Immature natural killer cell (primary cell): ENCODE measurements at regions not wholly inside any gene's neighbourhood (a gene's known extent, or its start where the extent isn't known, plus 50 kb on each side); places are given as distances from the start of the nearest gene placed in this dataset.

ENCODE experiments used
- DNase-seq, 3 donors: peaks; one replicate each; pipeline ENCODE4 v3.0.0; 2022; ENCODE audit warnings: mixed read lengths in 1 of 3
- H3K27ac Mint-ChIP-seq, 6 donors: one replicate each; pipeline ENCODE4 v1.8.0; 2020; ENCODE audit warnings: mixed read lengths in 6 of 6, mild to moderate bottlenecking in 5 of 6, inconsistent platforms in 4 of 6, moderate library complexity in 3 of 6
- H3K27me3 Mint-ChIP-seq, 3 donors: one replicate each; pipeline ENCODE4 v1.8.0; 2020 to 2021; ENCODE audit warnings: low read depth in 3 of 3, mild to moderate bottlenecking in 3 of 3, mixed read lengths in 3 of 3, moderate library complexity in 3 of 3, inconsistent platforms in 1 of 3
- H3K36me3 Mint-ChIP-seq, 3 donors: one replicate each; pipeline ENCODE4 v1.8.0; 2020; ENCODE audit warnings: mixed read lengths in 3 of 3, inconsistent platforms in 2 of 3, mild to moderate bottlenecking in 2 of 3
- H3K4me1 Mint-ChIP-seq, 2 donors: one replicate each; pipeline ENCODE4 v1.8.0; 2020; ENCODE audit warnings: inconsistent platforms in 2 of 2, mild to moderate bottlenecking in 2 of 2, mixed read lengths in 2 of 2, moderate library complexity in 1 of 2
- H3K4me3 Mint-ChIP-seq, 5 donors: one replicate each; pipeline ENCODE4 v1.8.0; 2020; ENCODE audit warnings: mild to moderate bottlenecking in 5 of 5, mixed read lengths in 5 of 5, inconsistent platforms in 3 of 5, moderate library complexity in 3 of 5
- H3K9me3 Mint-ChIP-seq, 6 donors: one replicate each; pipeline ENCODE4 v1.8.0; 2020; ENCODE audit warnings: mild to moderate bottlenecking in 6 of 6, mixed read lengths in 6 of 6, inconsistent platforms in 4 of 6, moderate library complexity in 3 of 6

DNA sequence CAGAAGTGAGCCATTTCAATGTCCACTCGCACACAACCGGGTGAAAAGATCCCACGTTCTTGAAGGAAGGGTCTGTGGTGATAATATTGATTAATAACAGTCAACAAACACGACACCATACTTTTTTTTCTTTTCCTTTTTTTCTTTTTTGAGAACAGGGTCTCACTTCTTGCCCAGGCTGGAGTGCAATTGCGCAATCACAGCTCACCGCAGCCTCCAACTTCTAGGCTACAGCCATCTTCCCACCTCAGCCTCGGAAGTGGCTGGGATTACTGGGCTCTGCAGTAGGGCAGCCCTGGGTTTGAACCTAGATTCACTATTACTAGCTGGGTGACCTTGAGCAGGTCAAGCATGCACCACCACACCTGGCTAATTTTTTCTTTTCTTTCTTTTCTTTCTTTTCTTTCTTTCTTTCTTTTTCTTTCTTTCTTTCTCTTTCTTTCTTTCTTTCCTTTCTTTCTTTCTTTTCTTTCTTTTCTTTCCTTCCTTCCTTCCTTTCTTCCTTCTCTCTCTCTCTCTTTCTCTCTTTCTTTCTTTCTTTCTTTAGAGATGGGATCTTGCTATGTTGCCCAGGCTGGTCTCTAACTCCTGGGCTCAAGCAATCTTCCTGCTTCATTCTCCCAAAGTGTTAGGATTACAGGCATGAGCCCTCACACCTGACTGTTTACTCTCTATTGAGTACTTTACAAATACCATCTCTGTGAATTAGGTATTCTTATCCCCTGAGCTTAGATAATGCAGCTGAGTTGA, 123.9 kb downstream of the SNX5 start:
- no peaks in the 10 kb centered on the region for H3K9me3 Mint-ChIP-seq
- peaks cover 2 to 5% (median 3%) of the 10 kb centered on the region in 3 donors for H3K27me3 Mint-ChIP-seq
- peak overlapping the region; percentile 13 to 70 (median 65) for H3K4me3 Mint-ChIP-seq
- no peaks in the 10 kb centered on the region for H3K36me3 Mint-ChIP-seq
- H3K27ac Mint-ChIP-seq: peak overlapping the region; percentile 79 to 91 (median 86)
- DNase-seq: no peak
- H3K4me1 Mint-ChIP-seq: peaks cover 59 to 61% of the 10 kb centered on the region in 2 donors

DNA sequence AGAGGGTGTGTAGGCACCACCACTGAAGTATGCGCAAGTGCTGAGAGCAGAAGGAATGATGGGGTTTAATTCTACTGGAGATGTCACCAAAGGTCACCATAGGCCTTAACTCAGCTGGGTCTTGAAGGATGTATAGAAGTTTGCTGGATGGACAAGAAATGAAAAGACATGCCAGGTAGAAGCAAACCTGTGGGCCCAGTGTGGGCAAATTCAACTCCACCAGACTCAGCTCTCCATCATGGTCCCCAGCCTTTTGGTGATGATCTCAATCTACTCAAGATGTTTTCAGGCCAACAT, 124.5 kb downstream of the SNX5 start:
- H3K9me3 Mint-ChIP-seq: no peaks in the 10 kb centered on the region
- peaks cover 58 to 61% of the 10 kb centered on the region in 2 donors for H3K4me1 Mint-ChIP-seq
- no peak for DNase-seq
- H3K4me3 Mint-ChIP-seq: peak overlapping the region; percentile 64 to 71 (median 69)
- peaks cover 2 to 5% (median 5%) of the 10 kb centered on the region in 3 donors for H3K27me3 Mint-ChIP-seq
- peak overlapping the region; percentile 79 to 91 (median 86) for H3K27ac Mint-ChIP-seq
- no peaks in the 10 kb centered on the region for H3K36me3 Mint-ChIP-seq

DNA sequence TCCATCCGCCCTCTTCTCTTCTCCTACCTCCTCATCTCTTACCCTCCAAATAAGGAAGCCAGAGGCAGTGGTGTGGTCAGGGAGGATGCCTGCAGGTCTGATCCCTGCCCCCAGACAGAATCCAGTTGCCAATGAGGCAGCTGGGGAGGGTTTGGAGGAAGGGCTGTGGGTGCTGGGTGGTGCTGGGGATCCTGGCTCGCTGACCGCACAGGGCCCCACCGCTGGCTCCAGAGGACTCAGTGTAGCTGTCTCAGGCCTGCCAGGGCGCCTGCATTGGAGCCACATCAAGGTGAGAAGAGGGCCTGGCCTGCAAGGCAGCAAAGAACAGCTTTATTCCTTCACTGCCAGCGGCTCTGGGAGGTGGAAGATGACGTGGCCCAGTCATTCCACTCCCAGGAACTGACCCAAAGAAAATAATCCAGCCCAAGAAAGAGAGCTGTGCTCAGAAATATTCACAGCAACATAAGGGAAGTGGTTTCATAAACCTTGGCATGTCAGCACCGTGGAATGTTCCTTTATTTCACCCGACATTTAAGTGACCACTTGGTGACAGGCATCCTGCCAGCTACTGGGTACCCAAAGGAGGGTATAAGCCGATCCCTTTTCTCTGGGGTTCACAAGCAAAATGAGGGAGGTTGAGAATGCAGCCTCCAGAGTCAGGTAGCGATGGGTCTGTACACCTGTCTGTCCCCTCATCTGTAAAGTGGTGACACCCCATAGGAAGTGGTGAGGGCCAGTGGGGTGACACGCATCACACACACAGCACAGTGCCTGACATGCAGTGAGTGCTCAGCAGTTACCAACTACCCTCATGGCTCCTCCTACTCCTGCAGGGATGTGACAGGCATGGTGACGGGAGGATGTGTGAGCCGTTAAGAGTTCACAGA, 125.1 kb downstream of the SNX5 start:
- Mint-ChIP-seq H3K36me3 (no peaks in the 10 kb centered on the region), H3K4me3 (peak overlapping the region; percentile 64 to 71 (median 69)), H3K9me3 (no peaks in the 10 kb centered on the region), H3K4me1 (peaks cover 52 to 56% of the 10 kb centered on the region in 2 donors), H3K27me3 (peaks cover 2 to 5% (median 2%) of the 10 kb centered on the region in 3 donors), H3K27ac (peak overlapping the region; percentile 79 to 91 (median 86))
- peak; percentile 64 to 71 (median 70) for DNase-seq

DNA sequence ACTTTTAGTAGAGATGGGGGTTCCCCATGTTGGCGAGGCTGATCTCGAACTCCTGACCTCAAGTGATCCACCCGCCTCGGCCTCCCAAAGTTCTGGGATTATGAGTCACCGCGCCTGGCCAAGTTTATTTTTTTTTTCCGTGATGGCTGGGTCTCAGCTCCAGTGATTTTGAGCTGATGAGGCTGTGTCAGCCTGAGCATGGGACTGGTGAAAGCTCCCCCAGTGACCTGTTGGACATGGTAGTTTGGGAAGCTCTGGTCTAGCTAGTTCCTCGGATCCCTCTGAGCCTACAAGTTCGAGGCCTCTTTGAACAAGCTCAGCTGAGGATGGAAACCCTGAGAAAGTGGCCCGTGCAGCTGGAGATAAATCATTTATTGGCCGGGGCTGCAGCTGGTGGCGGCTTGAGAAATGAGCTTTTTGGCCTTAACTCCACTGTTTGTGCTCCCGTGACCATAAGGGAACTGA, 126.8 kb downstream of the SNX5 start:
- Mint-ChIP-seq H3K9me3 (no peaks in the 10 kb centered on the region), H3K4me3 (no peak overlapping the region), H3K27me3 (peaks cover 0 to 5% (median 2%) of the 10 kb centered on the region in 3 donors), H3K36me3 (no peaks in the 10 kb centered on the region), H3K4me1 (peaks cover 35 to 39% of the 10 kb centered on the region in 2 donors), H3K27ac (peak overlapping the region in 3 of 6 donors; percentile 26 to 57 (median 43))
- DNase-seq: no peak

DNA sequence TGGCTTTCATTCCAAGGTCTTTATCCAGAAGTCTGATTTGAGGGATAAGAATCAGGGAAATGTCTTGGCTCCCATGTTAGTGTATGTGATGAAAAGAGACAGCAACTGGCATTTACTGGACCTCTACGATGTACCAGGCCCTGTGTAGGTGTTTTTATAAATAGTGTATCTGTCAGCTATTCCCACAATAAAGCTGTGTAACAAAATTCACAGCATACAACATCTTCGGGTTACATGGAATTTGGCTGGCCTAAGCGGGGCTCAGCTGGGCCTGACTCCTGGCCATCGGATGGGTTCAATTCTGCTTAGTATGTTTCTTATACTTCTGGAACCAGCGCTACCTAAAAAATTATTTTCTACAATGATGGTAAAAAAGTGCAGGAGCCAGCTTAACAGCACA, 128.2 kb downstream of the SNX5 start:
- Mint-ChIP-seq H3K27ac (no peak overlapping the region), H3K27me3 (peaks cover 0 to 2% (median 1%) of the 10 kb centered on the region in 3 donors), H3K4me1 (peaks cover 23 to 25% of the 10 kb centered on the region in 2 donors), H3K4me3 (no peak overlapping the region), H3K9me3 (no peaks in the 10 kb centered on the region), H3K36me3 (no peaks in the 10 kb centered on the region)
- no peak for DNase-seq

DNA sequence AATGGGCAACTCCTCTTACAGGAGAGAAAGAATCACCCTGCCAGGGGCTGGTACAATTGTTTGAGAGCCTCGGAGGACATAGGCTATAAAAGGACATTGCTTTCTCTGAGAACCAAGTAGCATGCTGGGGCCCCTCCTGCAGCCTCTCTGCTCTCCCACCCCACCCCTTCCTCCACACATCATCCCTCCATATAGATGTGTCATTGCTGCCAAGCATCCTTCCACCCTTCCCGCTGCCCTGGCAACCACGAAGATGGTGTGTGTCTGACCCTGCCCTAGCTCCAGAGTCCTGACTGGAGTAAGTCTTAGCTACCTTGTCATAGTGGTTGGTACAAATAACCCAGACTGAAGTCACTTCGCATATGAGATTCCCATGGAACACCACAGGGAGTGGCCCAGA, 129.7 kb downstream of the SNX5 start:
- Mint-ChIP-seq H3K4me1 (peaks cover 9 to 10% of the 10 kb centered on the region in 2 donors), H3K27me3 (peaks cover 0 to 2% (median 1%) of the 10 kb centered on the region in 3 donors), H3K9me3 (no peaks in the 10 kb centered on the region), H3K36me3 (no peaks in the 10 kb centered on the region), H3K4me3 (no peak overlapping the region), H3K27ac (peak overlapping the region in 1 of 6 donors; percentile 24)
- DNase-seq: no peak

DNA sequence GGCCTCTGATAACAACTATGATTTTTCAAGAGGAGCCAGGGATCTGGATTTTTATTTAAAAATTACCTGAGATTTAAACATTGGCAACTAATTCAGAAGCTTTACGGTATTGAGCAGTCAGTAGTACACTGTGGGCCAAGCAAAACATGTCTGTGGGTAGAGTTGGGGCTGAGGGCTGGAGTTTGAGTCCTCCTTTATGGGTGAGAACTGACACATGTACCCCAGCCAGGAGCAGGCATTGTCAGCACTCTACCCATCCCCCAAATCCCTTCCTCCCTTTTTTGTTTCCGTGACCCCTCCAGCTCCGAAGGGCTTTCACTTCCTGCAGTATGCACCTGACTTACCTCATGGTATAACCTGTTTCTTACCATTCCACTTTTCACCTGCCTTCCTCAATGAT, 131.4 kb downstream of the SNX5 start:
- Mint-ChIP-seq H3K27ac (no peak overlapping the region), H3K4me3 (no peak overlapping the region), H3K36me3 (no peaks in the 10 kb centered on the region), H3K9me3 (no peaks in the 10 kb centered on the region), H3K27me3 (peaks cover 0 to 2% (median 0%) of the 10 kb centered on the region in 3 donors), H3K4me1 (peaks cover 0 to 2% of the 10 kb centered on the region in 2 donors)
- no peak for DNase-seq

DNA sequence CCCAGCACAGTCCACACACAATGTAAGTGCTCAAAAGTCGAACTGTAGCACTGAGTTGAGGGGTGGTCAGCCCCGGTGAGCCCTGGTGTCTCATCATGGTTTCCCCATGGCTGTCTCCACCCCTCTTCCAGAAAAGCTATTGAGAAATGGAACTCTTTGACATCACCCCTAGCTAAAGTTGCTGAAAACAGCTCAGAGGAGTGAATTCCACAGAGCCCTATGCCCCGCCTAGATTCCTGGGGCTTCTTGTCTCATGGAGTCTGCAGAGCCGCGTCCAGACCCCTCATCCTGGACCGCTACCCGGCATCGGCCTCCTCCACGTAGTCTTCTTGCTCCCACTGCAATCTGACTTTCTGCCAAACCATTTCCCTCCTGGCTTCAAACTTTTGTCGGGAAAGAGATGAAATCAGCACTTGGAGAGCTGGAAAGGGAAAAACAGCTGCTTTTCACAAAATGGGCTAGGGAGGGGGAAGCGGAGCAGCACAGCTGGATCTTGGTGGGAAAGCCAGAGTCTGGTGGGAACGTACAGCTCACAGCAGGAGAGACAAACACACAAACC, 132.2 kb downstream of the SNX5 start:
- DNase-seq: no peak
- H3K27ac Mint-ChIP-seq: no peak overlapping the region
- H3K4me3 Mint-ChIP-seq: no peak overlapping the region
- H3K4me1 Mint-ChIP-seq: no peaks in the 10 kb centered on the region
- H3K27me3 Mint-ChIP-seq: peaks cover 0 to 2% (median 0%) of the 10 kb centered on the region in 3 donors
- H3K36me3 Mint-ChIP-seq: no peaks in the 10 kb centered on the region
- H3K9me3 Mint-ChIP-seq: no peaks in the 10 kb centered on the region

DNA sequence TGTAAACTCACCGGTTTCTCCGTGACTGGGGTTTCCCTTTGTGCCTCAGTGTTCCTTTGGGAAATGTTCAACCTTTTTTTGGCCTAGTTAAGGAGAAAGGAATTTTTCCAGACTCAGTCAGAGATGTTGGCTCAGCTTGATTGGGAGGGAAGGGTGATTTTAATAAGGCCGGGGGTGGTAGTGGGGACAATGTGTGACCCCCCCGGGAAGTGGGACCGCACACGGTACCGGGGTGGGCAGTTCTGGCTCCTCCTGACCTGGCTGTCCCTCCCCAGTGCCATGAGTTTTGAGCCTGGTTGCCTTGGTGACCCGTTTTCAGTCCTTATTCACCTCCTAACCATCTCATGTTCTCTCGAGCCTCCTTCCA, 132.7 kb downstream of the SNX5 start:
- peaks cover 0 to 2% (median 0%) of the 10 kb centered on the region in 3 donors for H3K27me3 Mint-ChIP-seq
- DNase-seq: no peak
- no peaks in the 10 kb centered on the region for H3K9me3 Mint-ChIP-seq
- no peak overlapping the region for H3K4me3 Mint-ChIP-seq
- H3K27ac Mint-ChIP-seq: no peak overlapping the region
- H3K36me3 Mint-ChIP-seq: no peaks in the 10 kb centered on the region
- no peaks in the 10 kb centered on the region for H3K4me1 Mint-ChIP-seq

DNA sequence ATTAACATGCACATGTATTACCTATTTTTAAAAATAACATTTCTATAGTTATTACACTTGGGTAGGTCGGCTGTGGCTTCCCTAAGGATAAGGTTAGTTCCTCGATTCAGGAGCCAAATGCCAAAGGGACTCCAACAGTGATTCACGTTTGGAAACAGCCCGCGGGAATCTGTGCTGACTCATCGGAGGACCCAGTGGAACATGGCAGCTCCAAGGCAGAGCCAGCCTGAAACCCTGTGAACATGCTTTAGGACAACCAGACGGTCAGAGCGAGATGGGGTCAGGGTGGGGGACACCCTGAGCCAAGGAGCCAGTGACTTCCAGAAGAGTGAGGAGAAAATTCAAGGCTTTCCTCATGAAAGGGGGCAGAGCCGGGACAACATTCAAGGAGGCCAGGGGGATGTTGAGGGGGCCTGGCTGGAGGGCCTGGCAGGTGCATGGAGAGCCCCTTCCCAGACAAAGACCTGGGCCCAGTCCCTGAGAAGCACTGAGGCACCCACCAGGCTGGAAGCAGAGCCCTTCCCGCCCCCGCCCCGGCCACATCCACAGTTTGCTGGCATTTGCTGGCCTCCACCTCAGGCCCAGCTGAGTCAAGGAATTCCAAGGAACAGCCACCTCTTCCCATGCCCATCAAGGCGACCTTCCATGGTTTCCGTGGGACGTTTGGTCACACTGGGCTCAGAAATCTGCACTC, 133.2 kb downstream of the SNX5 start:
- Mint-ChIP-seq H3K4me3 (no peak overlapping the region), H3K4me1 (no peaks in the 10 kb centered on the region), H3K27ac (no peak overlapping the region), H3K27me3 (peaks cover 0 to 2% (median 1%) of the 10 kb centered on the region in 3 donors), H3K9me3 (no peaks in the 10 kb centered on the region), H3K36me3 (no peaks in the 10 kb centered on the region)
- DNase-seq: no peak

DNA sequence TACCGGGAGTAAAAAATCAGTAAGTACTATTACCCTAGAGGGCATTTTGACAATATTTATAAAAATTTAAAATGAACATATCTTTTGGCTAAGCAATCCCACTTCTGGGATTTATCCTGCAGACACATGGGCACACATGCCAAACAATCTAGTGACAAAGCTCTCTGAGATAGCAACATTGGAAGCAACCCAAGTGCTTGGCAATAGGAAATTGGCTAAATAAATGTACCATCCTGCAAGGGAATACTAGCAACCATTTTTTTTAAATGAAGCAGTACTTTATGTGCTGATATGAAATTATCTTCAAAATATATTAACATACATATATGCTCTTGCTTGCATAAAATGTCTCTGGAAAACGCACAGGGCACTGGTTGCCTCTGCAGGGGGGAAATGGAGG, 133.8 kb downstream of the SNX5 start:
- Mint-ChIP-seq H3K4me1 (no peaks in the 10 kb centered on the region), H3K4me3 (no peak overlapping the region), H3K27me3 (peaks cover 0 to 2% (median 2%) of the 10 kb centered on the region in 3 donors), H3K27ac (no peak overlapping the region), H3K9me3 (no peaks in the 10 kb centered on the region), H3K36me3 (no peaks in the 10 kb centered on the region)
- no peak for DNase-seq

DNA sequence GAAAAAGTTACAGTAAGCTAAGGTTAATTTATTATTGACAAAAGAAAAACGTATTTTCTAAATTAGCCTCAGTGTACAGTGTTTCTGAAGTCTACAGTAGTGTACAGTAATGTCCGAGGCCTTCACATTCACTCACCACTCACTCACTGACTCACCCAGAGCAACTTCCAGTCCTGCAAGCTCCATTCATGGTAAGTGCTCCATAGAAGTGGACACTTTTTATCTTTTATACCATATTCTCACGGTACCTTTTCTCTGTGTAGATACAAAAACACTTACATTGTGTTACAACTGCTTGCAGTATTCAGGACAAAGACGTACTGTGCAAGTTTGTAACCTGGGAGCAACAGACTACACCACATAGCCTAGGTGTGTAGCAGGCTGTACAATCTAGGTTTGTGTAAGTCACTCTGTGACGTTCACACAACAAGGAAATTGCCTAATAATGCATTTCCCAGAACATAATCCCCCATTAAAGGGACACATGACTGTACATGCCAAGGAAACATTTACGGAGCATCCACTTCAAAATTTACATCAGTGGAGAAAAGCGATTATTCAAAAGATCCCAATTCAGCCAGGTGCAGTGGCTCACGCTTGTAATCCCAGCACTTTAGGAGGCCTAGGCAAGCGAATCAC, 133.4 kb downstream of the BANF2 start:
- H3K27ac Mint-ChIP-seq: no peak overlapping the region
- H3K4me3 Mint-ChIP-seq: no peak overlapping the region
- no peaks in the 10 kb centered on the region for H3K36me3 Mint-ChIP-seq
- H3K9me3 Mint-ChIP-seq: no peaks in the 10 kb centered on the region
- no peaks in the 10 kb centered on the region for H3K4me1 Mint-ChIP-seq
- H3K27me3 Mint-ChIP-seq: peaks cover 0 to 2% (median 0%) of the 10 kb centered on the region in 3 donors
- no peak for DNase-seq

DNA sequence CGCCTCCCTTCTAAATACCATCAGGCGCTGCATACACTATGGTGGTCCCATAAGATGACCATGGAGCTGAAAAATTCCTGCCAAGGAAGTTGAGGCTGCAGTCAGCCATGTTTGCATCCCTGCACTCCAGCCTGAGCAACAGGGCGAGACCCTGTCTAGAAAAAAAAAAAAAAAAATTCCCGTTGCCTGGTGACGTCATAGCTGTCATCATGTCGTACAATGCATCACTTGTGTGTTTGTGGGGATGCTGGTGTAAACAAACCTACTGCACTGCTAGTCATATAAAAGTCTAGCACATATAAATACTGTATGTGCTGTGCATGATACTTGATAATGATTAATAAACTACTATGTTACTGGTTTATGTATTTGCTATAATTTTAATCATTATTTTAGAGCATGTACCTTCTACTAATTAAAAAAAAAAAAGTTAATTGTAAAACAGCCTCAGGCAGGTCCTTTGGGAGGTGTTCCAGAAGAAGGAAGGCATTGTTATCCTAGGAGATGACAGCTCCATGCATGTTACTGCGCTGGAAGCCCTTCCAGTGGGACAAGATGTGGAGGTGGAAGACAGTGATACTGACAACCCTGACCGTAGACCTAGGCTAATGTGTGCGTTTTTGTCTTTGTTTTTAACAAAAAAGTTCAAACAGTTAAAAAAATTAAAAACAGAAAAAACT, 132.6 kb downstream of the BANF2 start:
- H3K27me3 Mint-ChIP-seq: peaks cover 0 to 2% (median 0%) of the 10 kb centered on the region in 3 donors

More for the DNA sequence above, 132.6 kb downstream of the BANF2 start:
- no peaks in the 10 kb centered on the region for H3K4me1 Mint-ChIP-seq
- H3K36me3 Mint-ChIP-seq: no peaks in the 10 kb centered on the region
- H3K4me3 Mint-ChIP-seq: no peak overlapping the region
- no peak overlapping the region for H3K27ac Mint-ChIP-seq
- no peak for DNase-seq
- no peaks in the 10 kb centered on the region for H3K9me3 Mint-ChIP-seq
